Uterus (tissue), 2 donors: ENCODE measurements at regions not wholly inside any gene's neighbourhood (a gene's known extent, or its start where the extent isn't known, plus 50 kb on each side); places are given as distances from the start of the nearest gene placed in this dataset.

Source experiments
- POLR2A ChIP-seq, 2 donors: fragments of 450-650 bp; IDR thresholded peaks; one replicate each; pipeline ENCODE4 v1.6.1; 2016; ENCODE audit warnings: antibody characterized with exemption in 2 of 2, mild to moderate bottlenecking in 1 of 2, moderate library complexity in 1 of 2
- TF ChIP-seq, protein P1 (sequence below), 4 experiments: fragments of 200-600 bp in 2 of 4; fragments of 450-650 bp in 2 of 4; sonication (generic) in 2 of 4; IDR thresholded peaks; one replicate each; pipeline ENCODE4 v1.5.1; 2016 to 2019; ENCODE audit warnings: antibody characterized with exemption in 4 of 4, mild to moderate bottlenecking in 2 of 4, moderate library complexity in 1 of 4

DNA sequence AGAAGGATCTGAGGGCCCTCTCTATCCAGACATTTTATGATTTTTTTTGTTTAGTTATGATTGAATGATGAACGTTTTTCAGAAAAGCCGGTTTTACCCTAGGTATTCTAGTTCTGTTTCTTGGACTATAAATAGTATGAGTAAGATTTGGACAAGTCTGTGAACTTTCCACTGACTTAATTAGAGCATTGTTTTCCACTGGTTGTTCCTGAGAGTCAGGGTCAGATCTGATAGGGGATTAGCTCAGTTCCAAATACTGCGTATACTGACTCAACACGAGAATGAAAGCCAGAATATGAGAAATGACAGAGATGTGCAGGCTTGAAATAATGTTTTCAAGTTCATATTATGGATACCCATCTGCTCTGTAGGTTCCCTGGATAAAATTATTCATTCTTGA lies 361.6 kb downstream of the AEBP2 start:
- TF ChIP-seq, protein P1, sequence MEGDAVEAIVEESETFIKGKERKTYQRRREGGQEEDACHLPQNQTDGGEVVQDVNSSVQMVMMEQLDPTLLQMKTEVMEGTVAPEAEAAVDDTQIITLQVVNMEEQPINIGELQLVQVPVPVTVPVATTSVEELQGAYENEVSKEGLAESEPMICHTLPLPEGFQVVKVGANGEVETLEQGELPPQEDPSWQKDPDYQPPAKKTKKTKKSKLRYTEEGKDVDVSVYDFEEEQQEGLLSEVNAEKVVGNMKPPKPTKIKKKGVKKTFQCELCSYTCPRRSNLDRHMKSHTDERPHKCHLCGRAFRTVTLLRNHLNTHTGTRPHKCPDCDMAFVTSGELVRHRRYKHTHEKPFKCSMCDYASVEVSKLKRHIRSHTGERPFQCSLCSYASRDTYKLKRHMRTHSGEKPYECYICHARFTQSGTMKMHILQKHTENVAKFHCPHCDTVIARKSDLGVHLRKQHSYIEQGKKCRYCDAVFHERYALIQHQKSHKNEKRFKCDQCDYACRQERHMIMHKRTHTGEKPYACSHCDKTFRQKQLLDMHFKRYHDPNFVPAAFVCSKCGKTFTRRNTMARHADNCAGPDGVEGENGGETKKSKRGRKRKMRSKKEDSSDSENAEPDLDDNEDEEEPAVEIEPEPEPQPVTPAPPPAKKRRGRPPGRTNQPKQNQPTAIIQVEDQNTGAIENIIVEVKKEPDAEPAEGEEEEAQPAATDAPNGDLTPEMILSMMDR (IDR thresholded peaks at IDR 0.05) = no peak
- TF ChIP-seq POLR2A (IDR thresholded peaks at IDR 0.05) = no peak
